ENCODE measurements at regions not wholly inside any gene's neighbourhood (a gene's known extent, or its start where the extent isn't known, plus 50 kb on each side); places are given as distances from the start of the nearest gene placed in this dataset.
"Not testable (repeated sequence)": the region's sequence is repeated elsewhere in the genome, so short reads cannot be mapped to it uniquely, and the experiment has no call there.

DNA sequence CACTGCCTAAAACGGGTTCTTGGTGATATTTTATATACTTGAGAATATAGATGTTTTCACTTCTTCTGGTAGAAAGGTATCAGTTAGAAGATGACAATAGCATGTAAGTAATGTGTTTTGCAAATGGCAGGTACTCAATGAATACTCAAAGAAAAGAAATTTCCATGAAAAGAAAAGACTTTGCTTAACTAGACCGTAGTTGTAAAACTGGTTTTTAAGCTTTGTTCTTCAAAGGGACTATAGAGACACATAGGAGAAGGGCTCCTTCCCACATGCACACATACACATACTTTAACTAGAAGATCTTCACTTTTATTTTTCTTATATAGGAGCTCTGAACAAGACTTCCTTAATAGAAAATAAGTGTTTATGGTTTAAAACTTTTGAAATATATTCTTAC, 215.3 kb upstream of the RND3 start:
- no peak for DNase-seq (ENCODE audit: low spot score)

DNA sequence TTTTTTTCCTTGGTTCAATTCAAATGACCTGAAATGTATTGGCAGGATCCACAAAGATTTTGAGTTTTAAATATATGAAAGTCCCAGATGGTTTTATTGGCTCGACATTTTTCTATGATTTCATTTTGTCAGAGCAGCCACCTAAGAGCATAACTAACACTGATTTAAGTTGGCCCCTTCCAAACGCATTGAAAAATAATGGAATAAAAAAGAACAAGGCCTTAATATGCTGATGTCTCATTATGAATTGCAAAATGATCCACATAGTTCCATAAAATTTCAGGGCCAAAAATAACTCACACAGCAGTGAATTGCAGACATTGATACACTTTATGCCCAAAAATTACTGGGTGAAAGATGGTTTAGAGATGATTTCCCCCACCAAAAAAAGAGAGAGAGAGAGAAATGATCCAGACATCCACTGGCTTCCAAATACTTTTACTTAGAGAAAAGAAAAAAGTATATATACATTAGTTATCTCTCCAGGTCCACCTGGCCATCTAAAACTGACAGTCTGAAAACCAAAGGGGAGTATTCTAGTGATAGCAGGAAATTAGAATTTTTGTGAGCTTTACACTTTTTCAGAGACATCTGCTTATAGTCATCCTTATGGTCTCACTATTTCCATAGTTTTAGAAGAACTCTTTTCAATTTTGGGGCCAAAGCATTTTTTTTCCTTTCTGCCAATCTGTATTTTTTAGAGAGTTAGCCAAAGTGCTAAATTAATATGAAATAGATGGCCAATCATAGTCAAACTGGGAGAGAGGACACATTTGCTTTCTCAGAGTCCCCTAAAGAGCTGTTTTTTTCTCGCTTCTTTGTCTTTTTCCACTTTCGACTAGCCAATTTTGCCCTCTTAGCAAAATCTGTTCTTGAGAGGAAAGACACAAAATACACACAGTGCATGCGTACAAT, 213.5 kb upstream of the RND3 start:
- DNase-seq (ENCODE audit: low spot score), result no peak

DNA sequence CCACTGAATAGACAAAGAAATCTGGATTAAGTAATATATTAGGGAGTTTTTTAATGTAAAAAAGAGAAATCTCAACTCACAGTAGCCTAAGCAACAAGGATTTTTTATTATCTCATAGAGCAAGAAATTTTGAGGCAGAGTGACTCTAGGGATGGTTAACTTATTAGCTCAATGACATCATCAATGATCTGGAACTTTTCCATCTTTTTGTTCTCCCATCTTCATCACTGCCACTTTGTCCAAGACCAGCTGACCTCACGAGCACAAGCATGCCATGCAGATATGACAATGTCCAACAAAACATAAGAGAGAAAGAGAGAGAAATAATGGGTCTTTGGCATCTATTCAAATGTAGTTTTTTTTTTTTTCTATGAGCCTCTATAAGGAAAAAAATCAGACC, 211.8 kb upstream of the RND3 start:
- no peak for DNase-seq (ENCODE audit: low spot score)

DNA sequence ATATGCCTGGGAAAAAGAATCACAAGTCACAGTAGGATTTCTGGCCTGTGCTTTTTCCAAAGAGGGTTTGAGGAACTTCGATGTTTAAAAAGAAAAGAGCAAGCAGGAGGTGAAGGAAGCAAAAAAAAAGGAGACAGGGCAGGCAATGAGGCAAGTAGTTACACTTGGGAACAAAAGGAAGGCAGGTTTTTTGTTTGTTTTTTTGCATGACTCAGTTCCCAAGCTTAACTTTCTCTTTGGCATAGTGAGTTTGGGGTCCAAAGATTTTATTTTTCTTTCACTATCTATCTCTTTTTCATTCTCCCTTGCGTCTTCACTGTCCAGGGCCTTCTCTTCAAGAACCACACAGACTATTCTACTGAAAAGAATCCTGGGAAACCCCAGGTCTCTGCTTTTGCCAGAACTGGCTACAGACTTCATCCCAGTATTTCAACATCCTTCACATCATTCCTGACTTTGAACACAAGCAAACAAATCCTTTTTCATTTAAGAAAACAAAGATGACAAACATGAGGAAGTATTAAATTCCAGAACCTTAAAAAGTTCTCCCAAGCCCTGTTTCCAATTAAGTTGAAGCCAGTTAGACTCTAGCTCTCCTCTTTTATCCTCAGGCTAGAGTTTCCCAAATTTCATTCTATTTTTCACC, 210.7 kb upstream of the RND3 start:
- DNase-seq (ENCODE audit: low spot score), result no peak

DNA sequence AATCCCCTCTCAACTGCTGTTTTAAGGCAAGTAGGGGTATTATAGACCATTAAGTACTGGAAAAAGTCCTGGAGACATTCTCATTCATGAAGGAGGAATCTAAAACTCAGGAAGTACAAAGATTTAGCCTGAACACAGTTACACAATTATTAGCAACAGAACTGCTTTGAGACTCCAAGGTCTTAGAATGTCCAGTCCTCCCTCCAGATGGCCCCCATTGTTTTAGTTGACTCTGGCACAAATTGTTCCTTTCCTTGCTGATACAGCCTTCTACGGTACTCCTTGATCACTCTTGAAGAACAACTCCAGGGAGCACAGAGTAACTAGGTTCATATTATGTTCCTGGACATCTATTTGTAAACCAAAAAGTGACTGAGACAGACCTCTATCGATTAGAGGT, 210.1 kb upstream of the RND3 start:
- DNase-seq (ENCODE audit: low spot score), result no peak

DNA sequence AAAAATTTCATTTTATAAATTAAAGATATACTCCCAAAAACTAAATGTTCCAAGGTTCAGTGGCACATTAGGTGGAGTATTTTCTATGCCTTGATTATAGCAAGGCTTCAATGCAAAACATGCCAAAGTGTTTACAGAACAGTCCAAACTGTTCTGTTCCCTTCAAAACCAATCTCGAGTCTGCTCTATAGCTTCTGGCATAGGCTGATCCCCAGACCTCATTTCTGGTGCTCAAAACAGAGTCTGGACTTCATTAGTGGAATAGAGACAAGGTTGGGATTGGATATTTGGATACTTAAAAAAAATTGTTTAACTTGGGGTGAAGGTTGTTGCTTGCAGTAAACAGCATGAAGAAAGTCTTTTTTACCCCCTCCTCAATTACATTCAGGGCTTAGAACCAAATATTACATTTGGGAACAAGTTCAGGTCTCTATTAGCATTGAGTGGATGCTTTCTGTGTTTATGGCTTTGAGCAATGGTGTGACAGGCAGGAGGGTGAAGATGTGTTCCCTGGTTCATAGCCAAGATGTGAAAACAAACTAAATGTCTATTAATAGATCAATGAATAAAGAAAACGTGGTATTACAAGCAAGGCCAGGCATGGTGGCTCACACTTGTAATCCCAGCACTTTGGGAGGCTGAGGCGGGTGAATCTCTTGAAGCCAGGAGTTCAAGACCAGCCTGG, 208.1 kb upstream of the RND3 start:
- no peak for DNase-seq (ENCODE audit: low spot score)

DNA sequence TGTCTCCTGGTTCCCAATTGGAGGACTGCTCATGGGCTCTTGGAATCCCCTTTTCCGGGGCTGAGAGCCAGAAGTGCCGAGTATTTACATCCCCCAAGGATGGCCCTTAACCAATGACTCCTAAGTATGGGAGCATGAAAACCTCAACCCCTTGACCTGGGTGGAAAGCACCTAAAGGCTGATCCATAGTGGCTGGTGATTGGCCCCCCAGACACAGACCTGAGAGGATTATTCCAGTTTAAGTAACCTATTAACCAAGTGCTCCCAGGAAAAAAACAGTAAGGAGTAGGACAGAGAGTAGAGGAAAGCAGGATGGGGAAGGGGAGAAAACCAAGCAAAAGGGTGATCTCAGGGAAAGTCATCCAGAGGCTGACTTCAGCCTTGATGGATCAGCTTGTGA, 206.1 kb upstream of the RND3 start:
- DNase-seq (ENCODE audit: low spot score), result no peak

DNA sequence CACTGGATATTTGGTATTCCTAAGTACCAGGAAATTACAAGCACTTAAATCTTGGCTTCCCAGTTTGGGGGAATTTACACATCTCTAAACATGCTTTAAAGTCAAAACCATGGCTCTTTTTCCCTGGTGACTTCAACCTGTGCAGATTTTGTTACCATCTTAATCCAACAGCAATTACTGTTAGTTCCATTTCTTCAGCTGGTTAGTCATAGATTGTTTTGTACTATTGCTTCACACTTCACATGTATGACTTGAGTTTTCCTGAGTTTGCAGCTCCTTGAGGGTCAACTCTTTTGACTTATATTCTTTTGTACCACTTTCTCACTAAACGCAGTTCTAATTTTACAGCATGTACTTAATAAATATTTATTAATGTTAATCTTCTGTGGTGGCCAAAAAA, 203.4 kb upstream of the RND3 start:
- no peak for DNase-seq (ENCODE audit: low spot score)

DNA sequence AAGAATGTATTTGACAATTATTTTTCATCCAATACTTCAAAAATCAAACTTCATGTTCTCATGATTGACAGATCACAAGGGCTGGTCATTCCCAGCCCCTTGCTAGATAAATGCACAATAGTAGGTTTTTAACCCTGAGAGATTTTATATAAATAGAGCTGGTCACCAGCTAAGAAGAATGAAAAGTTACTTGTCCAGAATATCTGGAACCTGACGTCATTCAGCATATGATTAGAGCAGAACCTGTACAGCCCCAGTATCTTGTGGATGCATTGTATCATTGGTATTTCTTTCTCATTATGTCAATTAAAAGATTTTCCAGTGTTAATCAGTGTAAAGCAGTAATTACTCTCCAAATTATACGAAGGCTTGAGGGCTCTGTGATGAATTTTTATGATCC, 202.8 kb upstream of the RND3 start:
- DNase-seq (ENCODE audit: low spot score), result no peak

DNA sequence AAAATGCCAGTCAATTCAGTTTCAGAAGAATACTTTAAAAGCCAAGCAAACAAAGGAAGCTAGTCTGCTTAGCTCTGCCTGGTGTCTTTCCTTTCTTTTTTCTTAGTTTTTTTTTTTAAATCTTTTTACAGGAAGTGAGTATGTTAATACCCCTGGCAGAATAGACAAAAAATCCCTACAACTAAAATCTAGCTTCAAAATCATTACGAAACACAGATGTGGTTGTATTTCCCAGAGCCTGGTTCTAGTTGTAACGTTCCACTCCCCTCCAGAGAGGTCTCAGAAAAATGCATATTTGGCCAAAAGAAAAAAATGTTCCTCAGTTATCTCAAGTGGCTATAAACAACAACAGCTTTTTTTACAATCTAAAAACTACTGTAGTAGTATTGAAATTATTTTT, 202.1 kb upstream of the RND3 start:
- DNase-seq (ENCODE audit: low spot score), result no peak

DNA sequence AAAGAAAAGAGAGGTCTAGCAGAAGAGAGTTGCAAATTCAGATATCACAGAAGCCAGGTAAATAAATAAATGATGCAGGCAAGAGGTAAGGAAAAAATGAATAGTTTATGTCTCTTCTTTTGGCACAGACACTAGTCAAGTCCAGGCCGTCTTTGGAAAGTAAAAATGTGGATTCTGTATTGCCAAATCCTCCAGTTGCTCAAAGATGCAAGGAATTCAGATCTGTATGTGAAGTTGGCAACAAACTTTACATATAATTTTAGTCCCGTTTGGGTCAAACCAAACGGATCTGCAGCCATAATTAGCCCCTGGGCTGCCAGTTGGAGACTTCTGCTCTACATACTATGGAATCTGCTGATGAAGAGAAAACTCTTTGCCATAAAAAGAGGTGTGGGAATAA, 200.5 kb upstream of the RND3 start:
- DNase-seq (ENCODE audit: low spot score), result no peak

DNA sequence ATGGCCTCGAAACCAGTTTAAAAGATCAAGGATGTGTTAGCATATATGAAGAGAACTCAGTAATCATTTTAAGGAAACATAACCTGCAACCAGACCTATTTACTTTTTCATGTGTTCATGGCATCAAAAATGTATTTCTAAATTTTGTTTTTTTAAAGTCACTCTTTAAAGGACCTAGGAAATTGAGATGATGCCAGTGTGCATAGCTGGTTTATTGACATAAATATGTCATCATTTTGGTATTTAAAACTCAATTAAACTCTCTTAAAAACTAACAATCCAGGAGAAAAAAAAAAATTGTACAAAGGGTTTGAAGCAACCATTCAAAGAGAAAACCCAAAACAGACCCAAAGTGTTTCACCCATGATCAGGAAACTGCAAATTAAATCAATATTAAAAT, 198.9 kb upstream of the RND3 start:
- no peak for DNase-seq (ENCODE audit: low spot score)

DNA sequence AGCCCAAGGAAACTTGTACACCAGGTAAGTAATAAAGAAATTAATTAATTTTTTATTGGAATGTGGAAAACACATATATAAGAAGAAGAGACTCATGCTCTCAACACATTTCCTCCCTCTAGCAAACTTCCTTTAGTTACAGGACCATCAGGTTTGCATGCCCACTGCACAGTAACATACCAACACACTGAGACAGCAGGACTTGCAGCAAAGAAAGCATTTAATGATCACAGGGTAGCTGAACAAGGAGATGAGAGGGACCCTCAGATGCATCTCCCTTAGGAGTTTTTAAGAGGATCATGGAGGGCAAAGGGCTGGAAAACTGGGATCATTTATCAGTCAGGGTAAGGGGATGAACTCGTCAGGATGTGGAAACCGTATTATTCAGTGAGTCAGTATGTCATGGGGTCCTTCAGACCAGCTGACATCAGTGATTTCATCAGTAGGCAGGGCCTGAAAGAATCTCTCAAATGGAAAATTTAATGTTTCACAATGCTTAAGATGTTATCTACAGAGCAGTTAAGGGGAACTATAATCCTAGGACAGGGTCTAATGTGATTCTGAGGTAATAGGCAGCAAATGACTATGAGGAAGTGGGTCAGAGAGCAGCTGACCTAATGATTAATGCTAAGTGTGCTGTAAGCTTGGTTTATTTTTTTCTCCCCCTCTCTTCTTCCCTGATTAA, 193.8 kb upstream of the RND3 start:
- DNase-seq (ENCODE audit: low spot score), result no peak

DNA sequence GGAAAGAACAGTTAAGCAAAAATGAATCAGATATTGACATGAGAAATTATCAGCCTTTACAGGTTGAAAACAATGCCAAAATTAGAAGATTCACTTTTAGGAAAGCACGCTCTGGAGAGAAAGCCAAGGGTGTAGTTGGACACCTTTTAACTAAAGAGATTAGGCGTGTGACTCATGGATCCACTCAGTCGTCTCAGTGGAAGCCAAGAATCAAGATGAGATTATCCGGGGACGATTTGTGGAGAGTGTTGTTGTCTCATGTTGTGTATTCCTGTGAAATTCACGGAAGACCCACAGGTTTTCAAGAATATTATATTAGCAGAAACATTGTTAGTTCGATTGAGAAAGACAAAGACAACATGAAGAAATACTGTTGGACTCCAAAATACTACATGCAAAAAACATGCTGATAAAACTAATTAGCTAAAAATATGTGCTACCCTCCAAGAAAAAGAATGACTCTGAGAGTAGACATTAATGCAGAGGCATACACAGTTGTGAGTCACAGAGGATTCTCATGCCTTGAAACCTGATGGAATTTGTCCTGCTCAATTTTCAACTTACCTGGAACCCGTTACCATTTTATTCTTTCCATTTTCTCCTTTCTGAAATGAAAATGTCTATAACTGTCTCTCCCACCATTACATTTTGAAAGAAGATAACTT, 192.1 kb upstream of the RND3 start:
- no peak for DNase-seq (ENCODE audit: low spot score)

DNA sequence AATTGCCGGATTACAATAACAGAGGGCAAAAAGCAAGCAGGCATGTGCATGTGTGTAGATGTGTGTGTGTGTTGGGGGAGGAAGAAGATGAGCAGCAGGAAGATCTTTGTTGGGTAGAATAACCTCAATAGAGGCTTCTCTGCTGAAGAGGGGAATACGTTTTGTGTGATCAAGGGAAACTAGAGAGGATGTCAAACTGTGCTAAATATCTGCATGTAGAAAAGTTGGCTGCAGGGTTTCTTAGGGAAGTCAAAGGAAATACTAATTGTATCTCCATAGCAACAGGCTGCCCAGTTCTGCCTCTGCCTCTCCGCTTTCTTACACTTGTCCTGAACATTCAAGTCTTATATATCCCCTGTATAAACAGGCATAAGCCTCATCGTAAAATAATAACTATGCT, 190.1 kb upstream of the RND3 start:
- DNase-seq (ENCODE audit: low spot score), result no peak

DNA sequence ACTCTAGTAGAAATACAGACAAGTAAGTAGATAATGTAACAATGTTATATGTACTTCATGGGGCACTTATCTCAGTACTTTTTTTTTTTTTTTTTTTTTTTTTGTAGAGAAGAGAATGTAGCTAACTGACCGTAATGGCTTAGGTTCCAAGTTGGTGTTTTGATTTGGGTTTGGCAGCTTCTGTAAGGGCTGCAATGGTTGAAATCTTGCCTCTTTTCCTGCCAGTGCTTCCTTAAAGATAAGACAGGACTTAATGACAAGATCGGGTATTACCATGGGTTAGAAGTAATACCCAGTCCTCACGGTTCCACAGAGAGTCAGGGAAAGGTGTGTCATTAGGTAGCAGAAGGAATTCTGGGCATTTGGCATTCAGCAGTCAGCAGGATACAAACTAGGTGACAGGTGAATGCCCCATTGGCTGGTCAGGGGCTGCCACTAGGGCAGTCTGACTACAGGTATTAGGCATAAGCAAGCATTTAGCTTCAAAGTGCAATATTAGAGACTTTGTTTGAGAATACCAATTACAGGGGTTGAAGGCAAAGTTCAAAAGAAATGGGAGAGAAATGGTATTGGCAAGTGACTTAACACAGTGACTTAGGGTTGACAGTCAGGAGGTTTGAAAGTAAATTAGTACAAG, 189.4 kb upstream of the RND3 start:
- DNase-seq (ENCODE audit: low spot score), result no peak

DNA sequence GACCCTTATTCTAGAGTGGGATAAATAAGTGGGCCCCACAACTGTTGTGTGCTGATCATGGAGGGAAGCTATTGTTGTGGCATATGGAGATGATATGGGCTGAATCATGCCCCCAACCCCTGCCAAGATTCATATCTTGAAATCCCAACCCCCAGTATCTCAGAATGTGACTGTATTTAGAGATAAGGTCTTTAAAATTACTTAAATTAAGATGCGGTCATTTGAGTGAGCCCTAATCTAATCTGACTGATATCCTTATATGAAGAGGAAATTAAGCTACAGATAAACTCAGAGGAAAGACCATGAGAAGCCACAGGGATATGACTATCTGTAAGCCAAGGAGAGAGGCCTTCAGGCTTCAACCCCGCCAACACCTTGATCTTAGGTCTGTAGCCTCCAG, 188.3 kb upstream of the RND3 start:
- no peak for DNase-seq (ENCODE audit: low spot score)

DNA sequence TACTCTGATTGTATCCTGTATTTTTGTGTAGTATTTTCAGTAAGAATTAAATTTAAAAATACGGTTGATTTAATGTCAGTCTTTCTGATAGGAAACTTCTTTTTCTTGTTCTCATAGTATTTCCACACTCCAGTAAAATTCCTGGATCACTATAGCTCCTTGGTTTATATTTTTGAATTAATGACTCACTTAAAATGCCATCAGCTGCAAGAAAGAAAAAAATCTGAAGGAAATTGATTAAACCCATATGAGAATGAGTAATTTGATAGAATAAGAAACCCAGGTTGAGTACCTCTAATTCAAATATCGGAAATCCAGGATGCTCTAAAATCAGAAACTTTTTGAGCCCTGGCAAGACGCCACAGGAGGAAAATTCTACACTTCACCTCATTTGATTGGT, 186.8 kb upstream of the RND3 start:
- DNase-seq (ENCODE audit: low spot score), result no peak

DNA sequence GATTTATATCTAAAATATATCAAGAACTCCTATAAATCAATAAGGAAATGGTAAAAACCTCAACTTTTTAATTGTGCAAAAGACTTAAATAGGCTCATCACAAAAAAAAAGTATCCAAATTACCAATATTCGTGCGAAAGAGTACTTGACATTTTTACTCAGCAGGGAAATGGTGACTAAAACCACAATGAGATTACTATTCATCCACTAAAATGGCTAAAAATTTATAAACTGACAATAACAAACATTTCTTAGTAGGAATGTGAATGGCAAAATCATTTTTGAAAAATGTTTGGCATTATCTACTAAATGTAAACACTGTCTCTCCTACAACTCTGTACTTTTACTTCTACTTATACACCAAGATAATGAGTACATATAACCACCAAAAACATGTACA, 184.8 kb upstream of the RND3 start:
- no peak for DNase-seq (ENCODE audit: low spot score)

DNA sequence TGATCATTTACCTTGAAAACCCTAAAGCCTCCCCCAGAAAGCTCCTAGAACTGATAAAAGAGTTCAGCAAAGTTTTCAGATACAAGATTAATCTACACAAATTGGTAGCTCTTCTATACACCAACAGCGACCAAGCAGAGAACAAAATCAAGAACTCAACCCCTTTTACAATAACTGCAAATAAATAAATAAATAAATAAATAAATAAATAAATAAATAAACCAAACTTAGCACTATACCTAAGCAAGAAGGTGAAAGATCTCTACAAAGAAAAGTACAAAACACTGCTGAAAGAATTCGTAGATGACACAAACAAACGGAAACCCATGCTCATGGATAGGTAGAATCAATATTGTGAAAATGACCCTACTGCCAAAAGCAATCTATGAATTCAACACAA, 182.0 kb upstream of the RND3 start:
- DNase-seq (ENCODE audit: low spot score), result no peak

DNA sequence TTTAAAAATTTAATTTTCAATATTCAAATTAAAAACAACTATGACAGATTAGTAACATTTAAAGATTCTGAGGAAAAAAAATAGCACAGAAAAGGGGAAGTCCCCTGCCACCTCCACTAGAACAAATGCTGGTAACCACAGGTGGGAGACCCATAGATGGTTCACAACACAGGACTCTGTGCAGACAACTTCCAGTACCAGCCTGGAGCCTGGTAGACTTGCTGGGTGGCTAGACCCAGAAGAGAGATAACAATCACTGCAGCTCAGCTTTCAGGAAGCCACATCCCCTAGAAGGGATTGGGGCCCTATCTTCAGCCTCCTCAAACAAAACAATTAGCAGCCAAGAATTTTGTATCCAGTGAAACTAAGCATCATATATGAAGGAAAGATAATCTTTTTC, 179.6 kb upstream of the RND3 start:
- DNase-seq (ENCODE audit: low spot score), result not testable (repeated sequence)

DNA sequence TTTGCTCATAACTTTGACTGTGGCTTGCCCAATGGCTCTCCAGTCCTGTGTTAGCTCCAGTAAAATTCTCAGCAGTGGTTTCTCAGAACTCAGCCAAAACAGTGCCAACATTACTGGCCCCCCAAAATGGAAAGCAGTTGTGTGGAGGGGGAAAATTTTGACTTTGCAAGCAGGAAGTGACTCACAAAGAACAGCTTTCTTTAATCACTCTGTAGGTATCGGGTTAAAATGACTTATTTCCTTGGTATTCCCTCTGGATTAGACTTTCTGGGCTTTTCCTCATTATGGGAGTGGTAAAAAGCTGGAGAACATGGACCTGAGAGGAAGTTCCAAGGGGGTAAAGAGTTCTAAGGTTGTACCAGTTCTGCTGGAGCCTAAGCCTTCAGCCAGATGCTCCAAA, 175.7 kb upstream of the RND3 start:
- DNase-seq (ENCODE audit: low spot score), result no peak
